IMR-90 (cell line): ENCODE measurements at regions not wholly inside any gene's neighbourhood (a gene's known extent, or its start where the extent isn't known, plus 50 kb on each side); places are given as distances from the start of the nearest gene placed in this dataset.

Experiments used
- POLR2A ChIP-seq: IDR thresholded peaks from 2 replicates; pipeline ENCODE4 v1.6.1; 2012; ENCODE audit warnings: mild to moderate bottlenecking, low read depth, low read length
- RCOR1 ChIP-seq: IDR thresholded peaks from 2 replicates; pipeline ENCODE4 v1.6.1; 2012; ENCODE audit warnings: mild to moderate bottlenecking, low read length, improper control_type of control experiment; ENCODE audit not compliant: insufficient replicate concordance
- SMC3 ChIP-seq: fragments of 150-350 bp; IDR thresholded peaks from 2 replicates; pipeline ENCODE4 v1.6.1; 2016; ENCODE audit warnings: low read depth, mild to moderate bottlenecking, antibody characterized with exemption, low read length, moderate library complexity
- TF ChIP-seq, protein P1 (sequence below): conservative IDR thresholded peaks from 2 replicates; pipeline ENCODE4 v1.5.1; 2012; ENCODE audit warnings: mild to moderate bottlenecking, low read depth, low read length, improper control_type of control experiment
- TF ChIP-seq, protein P2 (sequence below): fragments of 150-350 bp; IDR thresholded peaks from 2 replicates; pipeline ENCODE4 v1.6.1; 2016; ENCODE audit warnings: low read depth, mild to moderate bottlenecking, low read length, moderate library complexity, borderline replicate concordance
- TF ChIP-seq, protein P3 (sequence below): fragments of 150-350 bp; IDR thresholded peaks from 2 replicates; pipeline ENCODE4 v1.6.1; 2017; ENCODE audit warnings: mild to moderate bottlenecking, antibody characterized with exemption, low read length, low read depth

DNA sequence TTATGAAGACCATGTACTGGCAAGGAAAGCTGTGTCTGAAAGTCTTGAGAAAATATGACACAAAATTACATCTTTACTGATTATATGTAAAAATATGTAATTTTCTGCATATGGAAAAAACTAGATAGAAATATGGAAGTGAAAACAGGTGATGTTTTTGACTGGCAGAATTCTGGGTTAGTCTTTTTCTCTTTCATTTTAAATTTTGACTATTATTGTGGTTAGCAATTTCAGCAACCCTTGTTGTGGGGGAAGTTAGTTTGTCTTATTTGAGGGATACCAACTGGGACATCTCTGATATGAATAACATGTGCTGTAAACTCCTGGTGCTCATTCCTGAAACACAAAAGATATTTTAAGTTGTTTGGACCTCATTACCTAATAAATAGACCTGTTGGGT lies 49.9 kb upstream of the CPEB2 start:
- TF ChIP-seq, protein P1, sequence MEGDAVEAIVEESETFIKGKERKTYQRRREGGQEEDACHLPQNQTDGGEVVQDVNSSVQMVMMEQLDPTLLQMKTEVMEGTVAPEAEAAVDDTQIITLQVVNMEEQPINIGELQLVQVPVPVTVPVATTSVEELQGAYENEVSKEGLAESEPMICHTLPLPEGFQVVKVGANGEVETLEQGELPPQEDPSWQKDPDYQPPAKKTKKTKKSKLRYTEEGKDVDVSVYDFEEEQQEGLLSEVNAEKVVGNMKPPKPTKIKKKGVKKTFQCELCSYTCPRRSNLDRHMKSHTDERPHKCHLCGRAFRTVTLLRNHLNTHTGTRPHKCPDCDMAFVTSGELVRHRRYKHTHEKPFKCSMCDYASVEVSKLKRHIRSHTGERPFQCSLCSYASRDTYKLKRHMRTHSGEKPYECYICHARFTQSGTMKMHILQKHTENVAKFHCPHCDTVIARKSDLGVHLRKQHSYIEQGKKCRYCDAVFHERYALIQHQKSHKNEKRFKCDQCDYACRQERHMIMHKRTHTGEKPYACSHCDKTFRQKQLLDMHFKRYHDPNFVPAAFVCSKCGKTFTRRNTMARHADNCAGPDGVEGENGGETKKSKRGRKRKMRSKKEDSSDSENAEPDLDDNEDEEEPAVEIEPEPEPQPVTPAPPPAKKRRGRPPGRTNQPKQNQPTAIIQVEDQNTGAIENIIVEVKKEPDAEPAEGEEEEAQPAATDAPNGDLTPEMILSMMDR: no peak
- TF ChIP-seq POLR2A: no peak
- TF ChIP-seq, protein P2, sequence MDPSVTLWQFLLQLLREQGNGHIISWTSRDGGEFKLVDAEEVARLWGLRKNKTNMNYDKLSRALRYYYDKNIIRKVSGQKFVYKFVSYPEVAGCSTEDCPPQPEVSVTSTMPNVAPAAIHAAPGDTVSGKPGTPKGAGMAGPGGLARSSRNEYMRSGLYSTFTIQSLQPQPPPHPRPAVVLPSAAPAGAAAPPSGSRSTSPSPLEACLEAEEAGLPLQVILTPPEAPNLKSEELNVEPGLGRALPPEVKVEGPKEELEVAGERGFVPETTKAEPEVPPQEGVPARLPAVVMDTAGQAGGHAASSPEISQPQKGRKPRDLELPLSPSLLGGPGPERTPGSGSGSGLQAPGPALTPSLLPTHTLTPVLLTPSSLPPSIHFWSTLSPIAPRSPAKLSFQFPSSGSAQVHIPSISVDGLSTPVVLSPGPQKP: no peak
- TF ChIP-seq RCOR1: no peak
- TF ChIP-seq SMC3: no peak
- TF ChIP-seq, protein P3, sequence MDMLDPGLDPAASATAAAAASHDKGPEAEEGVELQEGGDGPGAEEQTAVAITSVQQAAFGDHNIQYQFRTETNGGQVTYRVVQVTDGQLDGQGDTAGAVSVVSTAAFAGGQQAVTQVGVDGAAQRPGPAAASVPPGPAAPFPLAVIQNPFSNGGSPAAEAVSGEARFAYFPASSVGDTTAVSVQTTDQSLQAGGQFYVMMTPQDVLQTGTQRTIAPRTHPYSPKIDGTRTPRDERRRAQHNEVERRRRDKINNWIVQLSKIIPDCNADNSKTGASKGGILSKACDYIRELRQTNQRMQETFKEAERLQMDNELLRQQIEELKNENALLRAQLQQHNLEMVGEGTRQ: no peak
